NOMO-1 treated with dmso at 0.1 percent for 144 hours (cell line): ENCODE measurements at regions not wholly inside any gene's neighbourhood (a gene's known extent, or its start where the extent isn't known, plus 50 kb on each side); places are given as distances from the start of the nearest gene placed in this dataset.

ENCODE experiments used
- DNase-seq: peaks from one replicate; lab custom pipeline; 2025; ENCODE audit not compliant: unreplicated experiment; lab: John Stamatoyannopoulos, UW

DNA sequence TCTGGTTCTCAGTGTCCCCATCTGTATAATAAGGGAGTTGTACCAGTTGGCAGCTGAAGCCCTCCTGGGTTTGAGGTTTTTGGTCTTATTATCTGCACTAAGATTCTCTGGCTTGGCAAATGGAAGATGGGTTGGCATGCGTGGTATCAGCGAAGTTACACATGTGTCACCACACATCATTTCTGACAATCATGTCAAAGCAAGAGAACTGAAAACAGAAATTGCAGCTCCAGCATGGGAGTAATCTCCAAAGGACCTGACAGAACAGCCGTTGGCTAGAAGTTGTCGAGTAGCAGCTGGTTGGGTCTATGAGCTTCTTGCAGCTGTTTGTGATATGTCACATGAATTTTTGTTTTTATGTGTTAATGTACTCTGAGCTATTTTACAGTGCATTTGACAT lies 317.4 kb downstream of the SLC4A3 start:
- DNase-seq, result no peak

DNA sequence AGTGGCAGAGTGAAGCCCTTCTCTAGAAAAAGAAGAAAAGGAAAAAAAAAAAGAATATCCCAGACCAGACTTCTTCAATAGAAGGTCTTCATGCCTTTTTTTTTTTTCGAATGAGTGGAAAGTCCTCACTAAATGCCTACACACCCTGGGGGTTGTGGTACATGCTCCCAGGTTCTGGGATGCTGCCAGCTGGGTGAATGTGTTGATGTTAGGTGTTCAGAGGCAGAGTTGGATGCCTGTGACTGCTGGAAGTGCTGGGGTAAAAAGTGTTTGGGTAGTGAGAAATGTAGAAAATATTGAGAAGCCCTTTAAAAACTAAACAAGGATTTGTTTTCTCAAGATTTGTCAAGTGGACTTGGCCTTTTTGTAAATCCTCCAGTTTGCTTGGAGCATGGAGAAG lies 318.6 kb downstream of the SLC4A3 start:
- no peak for DNase-seq

- DNase-seq, result no peak
These were observed 319.1 kb downstream of the SLC4A3 start for GRCh38 chr2:219946529-219946928.

GRCh38 chr2:219947575-219947974 lies 320.1 kb downstream of the SLC4A3 start:
- no peak for DNase-seq

DNA sequence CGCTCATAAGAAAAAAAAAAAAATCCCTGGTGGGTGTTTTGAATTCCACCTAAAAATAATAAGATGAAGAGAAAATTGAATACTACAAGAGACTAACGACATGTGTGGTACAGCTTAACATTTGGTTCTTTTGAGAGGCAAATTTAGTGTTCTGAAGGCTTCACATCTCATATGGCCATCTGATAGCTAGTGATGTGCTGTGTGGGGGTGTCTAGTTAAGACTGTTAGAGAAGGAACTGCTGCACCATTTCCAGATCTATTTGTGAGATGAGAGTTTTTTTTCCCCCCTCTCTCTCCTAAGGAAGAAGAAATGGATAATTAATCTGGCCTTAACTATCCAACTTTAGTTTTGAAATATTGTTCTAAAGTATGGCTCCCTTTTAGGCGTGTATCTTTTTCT lies 321.6 kb downstream of the SLC4A3 start:
- no peak for DNase-seq

DNA sequence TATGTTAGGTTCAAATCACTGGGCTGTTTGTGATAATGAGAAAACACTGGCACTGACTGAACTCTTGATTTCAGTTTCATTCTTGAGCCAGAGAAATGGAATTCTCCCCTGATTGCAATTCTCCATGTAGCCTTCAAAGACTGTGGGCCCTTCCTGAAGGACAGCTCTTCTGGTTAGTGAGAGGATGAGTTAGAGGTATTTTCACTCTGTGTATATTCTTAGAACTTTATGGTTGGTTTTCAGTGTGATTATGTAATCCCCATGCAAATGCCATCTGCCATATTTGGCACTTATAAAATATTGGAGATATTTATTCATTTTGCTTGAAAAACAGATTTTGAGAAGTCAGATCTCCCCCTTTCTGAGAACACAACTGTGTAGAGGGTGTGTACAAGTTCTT lies 323.7 kb downstream of the SLC4A3 start:
- no peak for DNase-seq

DNA sequence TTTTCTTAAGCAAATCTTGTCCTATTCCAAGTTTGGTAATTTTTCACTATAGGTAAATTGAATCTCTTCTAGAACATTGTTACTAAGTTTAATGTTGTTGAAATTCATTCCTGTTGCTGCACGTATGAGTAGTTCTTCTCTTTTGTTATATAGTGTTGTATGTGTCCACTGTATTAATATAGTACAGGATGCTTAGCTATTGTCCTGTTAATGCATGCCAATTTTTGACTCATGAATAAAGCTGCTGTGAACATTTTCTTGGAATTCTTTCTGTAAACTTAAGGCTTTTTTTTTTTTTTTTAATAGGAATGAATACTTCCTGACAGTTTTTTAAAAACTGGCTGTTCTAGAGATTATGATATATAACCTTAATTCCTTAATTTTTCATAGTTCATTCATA lies 326.9 kb downstream of the SLC4A3 start:
- DNase-seq, result no peak

GRCh38 chr2:219957820-219958219 lies 330.4 kb downstream of the SLC4A3 start:
- no peak for DNase-seq

DNA sequence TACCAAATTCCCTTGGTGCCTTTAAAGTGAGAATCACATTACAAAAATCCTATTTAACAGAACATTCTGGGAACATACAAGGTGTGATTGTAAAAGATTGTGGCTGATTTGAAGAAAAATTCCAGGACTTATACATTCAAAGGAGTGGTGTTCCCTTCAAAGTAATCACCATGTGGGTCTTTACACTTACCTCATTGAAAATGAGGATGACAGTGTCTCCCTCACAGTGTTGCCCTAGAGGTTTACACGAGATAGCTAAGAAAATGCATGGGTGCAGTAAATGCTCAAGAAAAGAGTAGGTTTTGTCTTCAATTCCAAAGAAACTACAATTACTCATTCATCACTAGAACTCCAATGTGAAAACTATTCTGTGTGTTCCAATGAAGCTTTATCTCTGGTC lies 331.5 kb downstream of the SLC4A3 start:
- DNase-seq, result no peak

DNA sequence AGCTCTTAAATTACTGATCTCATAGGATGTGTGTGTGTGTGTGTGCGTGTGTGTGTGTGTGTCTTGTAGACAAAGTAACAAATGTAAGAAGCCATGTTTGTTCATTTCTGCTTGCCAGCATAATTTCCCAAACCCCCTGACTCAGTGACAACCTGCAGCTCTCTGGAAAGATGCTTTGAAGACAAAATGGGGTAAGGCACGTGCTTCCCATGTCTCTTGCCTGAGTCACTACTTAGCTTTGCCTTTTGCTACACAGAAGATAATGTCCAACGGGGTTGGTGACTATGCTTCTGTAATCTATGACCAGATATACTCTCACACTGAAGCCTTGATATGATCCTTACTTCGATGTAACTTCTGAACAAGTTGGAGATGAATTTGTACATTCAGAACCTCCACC lies 332.0 kb downstream of the SLC4A3 start:
- no peak for DNase-seq

GRCh38 chr2:219961947-219962498 lies 334.6 kb downstream of the SLC4A3 start:
- no peak for DNase-seq

DNA sequence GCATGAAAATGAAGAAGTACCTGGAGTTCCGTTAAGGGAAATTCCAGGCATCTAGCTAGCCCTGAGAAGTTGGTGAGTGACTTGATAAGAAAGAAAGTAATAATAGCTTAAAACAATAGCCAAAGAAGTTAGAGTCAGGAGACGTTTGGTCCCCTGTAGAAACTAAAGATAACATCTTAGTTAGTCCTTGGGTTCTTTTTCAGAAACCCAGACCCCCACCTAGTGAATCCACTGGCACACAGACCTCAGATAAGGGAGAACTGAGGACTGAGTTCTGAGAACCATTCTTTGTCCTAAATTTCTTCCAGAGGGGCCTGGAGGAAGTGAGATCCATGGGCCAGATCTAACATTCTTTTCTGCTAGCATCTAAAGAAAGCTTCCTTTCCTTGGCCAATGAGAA lies 335.4 kb downstream of the SLC4A3 start:
- no peak for DNase-seq

DNA sequence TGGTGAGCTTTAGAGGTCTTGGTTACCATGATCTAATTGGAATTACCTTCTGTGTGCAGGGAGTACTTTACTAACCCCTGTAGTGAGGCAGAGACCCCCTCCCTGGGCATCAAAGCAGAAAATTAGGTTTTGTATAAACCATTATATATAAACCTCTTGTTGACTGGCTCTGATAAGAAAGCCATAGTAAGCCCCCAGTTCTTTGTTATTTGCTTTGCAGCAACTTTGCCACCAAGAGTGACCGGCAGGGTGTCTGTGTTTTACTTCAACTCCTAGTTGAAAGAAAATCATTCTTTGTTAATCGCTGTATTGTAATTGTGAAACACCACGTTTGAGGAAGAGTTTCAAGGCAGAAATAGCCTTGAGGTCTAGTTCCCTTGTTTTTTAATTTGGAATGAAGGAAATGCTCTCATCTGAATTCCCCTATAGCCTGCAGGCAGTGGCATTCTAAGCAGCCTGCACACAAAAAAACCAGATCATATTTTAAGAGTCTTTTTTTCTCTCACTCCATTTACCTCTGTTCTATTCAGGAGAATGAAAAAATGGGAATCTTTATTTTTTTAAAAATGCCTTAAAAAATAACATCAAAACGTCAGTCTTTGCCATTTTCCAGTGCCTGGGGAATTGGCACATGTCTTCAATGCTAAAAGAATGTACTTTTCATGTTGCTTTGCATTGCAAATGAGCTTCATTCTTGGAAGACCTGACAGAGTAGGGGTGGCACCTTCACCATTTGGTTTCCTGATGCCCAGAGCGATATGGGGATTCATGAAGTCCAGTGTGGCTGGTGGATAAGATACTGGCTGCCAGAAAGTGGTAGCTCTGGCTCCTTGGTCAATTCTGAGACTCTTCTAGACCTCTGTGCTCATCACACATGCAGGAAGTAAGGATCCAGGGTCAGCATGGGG lies 338.1 kb downstream of the SLC4A3 start:
- DNase-seq, result no peak

- DNase-seq, result no peak
These were observed 340.1 kb downstream of the SLC4A3 start for GRCh38 chr2:219967247-219968245.

DNA sequence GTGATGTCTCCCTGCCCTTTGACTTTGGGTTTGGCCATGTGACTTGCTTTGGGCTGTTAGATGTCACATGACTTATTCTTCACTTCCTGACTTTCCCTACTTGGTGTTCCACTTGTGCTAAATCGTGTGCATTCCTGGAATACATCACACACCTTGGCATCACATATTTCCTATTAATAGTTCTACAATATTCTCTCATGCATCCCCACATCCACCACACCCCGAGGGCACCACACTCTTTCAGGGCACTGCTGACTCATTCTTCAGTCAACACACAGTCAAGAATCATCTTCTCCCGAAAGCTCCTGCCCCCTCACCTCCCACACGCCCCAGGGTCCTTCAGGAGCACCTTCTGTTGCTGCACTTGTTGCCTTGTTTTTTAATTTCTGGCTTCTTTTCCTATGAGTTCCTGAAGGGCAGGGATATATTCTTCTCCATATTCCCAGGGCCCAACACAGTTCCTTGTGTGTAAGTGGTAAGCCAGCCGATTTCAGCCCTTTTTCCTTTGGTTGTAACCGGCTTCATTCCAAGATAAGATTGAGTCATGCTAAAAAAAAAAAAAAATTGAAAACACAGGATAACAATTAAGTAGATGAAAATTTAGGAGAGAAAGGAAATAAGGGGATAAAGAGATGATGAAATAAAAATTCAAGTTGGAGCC lies 341.4 kb downstream of the SLC4A3 start:
- DNase-seq, result no peak

DNA sequence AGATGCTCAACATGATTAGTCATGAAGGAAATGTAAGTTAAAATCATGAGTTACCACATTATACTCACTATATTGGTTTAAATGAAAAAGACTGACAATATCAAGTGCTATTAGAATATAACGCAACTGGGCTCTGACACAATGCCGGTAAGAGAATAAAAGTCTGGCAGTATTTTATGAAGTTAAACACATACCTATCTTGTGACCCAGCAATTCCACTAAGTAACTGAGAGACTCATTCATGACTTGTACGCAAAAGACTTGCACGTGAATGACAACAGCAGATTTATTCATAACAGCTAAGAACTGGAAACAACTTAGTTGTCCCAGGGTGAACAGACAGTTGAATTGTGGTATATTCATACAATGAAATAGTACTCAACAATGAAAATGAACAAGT lies 342.1 kb downstream of the SLC4A3 start:
- no peak for DNase-seq

DNA sequence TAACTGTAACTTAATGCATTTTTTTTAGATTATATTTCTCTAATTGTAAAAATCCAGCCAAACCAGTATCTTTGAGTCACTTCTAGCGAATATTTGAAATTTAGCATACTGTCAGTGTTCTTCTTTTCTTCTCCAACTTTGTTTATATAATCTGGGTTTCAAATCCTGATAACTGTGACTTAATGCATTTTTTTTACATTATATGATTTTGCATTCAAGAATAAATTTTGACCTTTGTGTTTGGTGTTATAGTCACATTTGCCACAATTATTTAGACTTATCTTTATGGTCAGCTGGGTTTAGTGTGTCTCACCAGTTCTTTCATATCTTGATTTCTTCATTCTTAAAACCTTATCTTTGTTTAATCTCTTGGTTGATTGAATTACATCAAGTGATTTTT lies 345.7 kb downstream of the SLC4A3 start:
- no peak for DNase-seq

- no peak for DNase-seq
These were observed 349.4 kb downstream of the SLC4A3 start for GRCh38 chr2:219976871-219977270.

- DNase-seq, result no peak
These were observed 353.2 kb downstream of the SLC4A3 start for GRCh38 chr2:219980638-219981037.

GRCh38 chr2:219983836-219984235 lies 356.4 kb downstream of the SLC4A3 start:
- no peak for DNase-seq

DNA sequence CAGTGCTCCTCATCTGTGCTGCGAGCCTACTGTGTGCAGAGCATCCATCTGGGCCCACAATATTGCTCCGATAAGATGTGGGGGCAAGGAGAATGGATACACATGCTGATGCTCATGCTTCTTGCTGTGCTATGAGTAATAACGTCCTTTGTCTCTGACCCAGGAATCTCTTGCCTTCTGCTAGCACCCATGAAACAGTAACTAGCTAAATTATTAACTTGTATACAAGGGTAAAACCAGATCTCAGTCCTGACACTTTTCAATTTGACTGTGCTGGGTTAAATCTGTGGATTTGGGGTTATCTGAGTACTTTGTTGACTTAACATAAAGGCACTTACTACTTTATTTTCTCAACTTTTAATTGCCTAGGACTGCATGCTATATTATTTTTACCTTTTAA lies 357.6 kb downstream of the SLC4A3 start:
- DNase-seq, result no peak
